Stimulated activated CD4-positive, alpha-beta T cell treated with anti-CD3 and anti-CD28 coated beads, Interleukin-15, amount 100 ng/mL, for 24 hours (primary cell): ENCODE measurements at regions not wholly inside any gene's neighbourhood (a gene's known extent, or its start where the extent isn't known, plus 50 kb on each side); places are given as distances from the start of the nearest gene placed in this dataset.
"Not testable (repeated sequence)": the region's sequence is repeated elsewhere in the genome, so short reads cannot be mapped to it uniquely, and the experiment has no call there.

Source experiments
- DNase-seq: peaks from one replicate; pipeline ENCODE4 v3.0.0-alpha.2; 2020

GRCh38 chr6:12348530-12349511 is 58.7 kb downstream of the EDN1 start:
- DNase-seq, result no peak

GRCh38 chr6:12350644-12351170 is 60.5 kb downstream of the EDN1 start:
- no peak for DNase-seq

GRCh38 chr6:12351672-12352071 is 61.5 kb downstream of the EDN1 start:
- DNase-seq, result no peak

GRCh38 chr6:12353731-12354130 is 63.6 kb downstream of the EDN1 start:
- no peak for DNase-seq

- no peak for DNase-seq
Measured at GRCh38 chr6:12354499-12354898, 64.3 kb downstream of the EDN1 start.

- DNase-seq, result no peak
Measured at GRCh38 chr6:12355354-12355753, 65.2 kb downstream of the EDN1 start.

- DNase-seq, result no peak
Measured at GRCh38 chr6:12356431-12356830, 66.3 kb downstream of the EDN1 start.

GRCh38 chr6:12356983-12357972 is 67.1 kb downstream of the EDN1 start:
- DNase-seq, result no peak

GRCh38 chr6:12359036-12359435 is 68.9 kb downstream of the EDN1 start:
- no peak for DNase-seq

GRCh38 chr6:12361042-12361765 is 71.0 kb downstream of the EDN1 start:
- no peak for DNase-seq

GRCh38 chr6:12363277-12363650 is 73.1 kb downstream of the EDN1 start:
- not testable (repeated sequence) for DNase-seq

- DNase-seq, result no peak
Measured at GRCh38 chr6:12363651-12364381, 73.7 kb downstream of the EDN1 start.

GRCh38 chr6:12364621-12365020 is 74.5 kb downstream of the EDN1 start:
- DNase-seq, result no peak

GRCh38 chr6:12366731-12367130 is 76.6 kb downstream of the EDN1 start:
- DNase-seq, result no peak

GRCh38 chr6:12367412-12367811 is 77.3 kb downstream of the EDN1 start:
- no peak for DNase-seq

GRCh38 chr6:12369355-12369754 is 79.2 kb downstream of the EDN1 start:
- DNase-seq, result no peak

GRCh38 chr6:12369781-12370262 is 79.7 kb downstream of the EDN1 start:
- no peak for DNase-seq

GRCh38 chr6:12371151-12371550 is 81.0 kb downstream of the EDN1 start:
- no peak for DNase-seq

- no peak for DNase-seq
Measured at GRCh38 chr6:12371641-12372146, 81.5 kb downstream of the EDN1 start.

GRCh38 chr6:12379181-12379580 is 89.0 kb downstream of the EDN1 start:
- DNase-seq, result no peak

GRCh38 chr6:12381587-12381986 is 91.4 kb downstream of the EDN1 start:
- DNase-seq, result no peak
